ENCODE measurements at regions not wholly inside any gene's neighbourhood (a gene's known extent, or its start where the extent isn't known, plus 50 kb on each side); places are given as distances from the start of the nearest gene placed in this dataset.

- no peak for TF ChIP-seq CTCF (IDR thresholded peaks at IDR 0.05)
- TF ChIP-seq EZH2 (IDR thresholded peaks at IDR 0.05; ENCODE audit: borderline replicate concordance, insufficient read depth, low read depth, low read length, poor library complexity, severe bottlenecking), result no peak
Measured at GRCh38 chr13:54356849-54357248, 1328.2 kb downstream of the OLFM4 start.

Measured in B cell (primary cell).